Testis (tissue), 2 donors: ENCODE measurements at regions not wholly inside any gene's neighbourhood (a gene's known extent, or its start where the extent isn't known, plus 50 kb on each side); places are given as distances from the start of the nearest gene placed in this dataset.

ENCODE experiments used
- CTCF ChIP-seq, 3 experiments: fragments of 450-650 bp in 2 of 3; fragments of 200-600 bp in 1 of 3; sonication (generic) in 1 of 3; IDR thresholded peaks; one replicate each; pipeline ENCODE4 v1.5.1; 2016 to 2019; ENCODE audit warnings: antibody characterized with exemption in 3 of 3, mild to moderate bottlenecking in 2 of 3, moderate library complexity in 1 of 3
- POLR2A ChIP-seq: fragments of 450-650 bp; IDR thresholded peaks from one replicate; pipeline ENCODE4 v1.6.1; 2017; ENCODE audit warnings: antibody characterized with exemption, mild to moderate bottlenecking, moderate library complexity

GRCh38 chr2:122523143-122523542 lies 767.7 kb downstream of the TSN start:
- no peak for TF ChIP-seq CTCF (IDR thresholded peaks at IDR 0.05)
- TF ChIP-seq POLR2A, result no peak
